ENCODE measurements at regions not wholly inside any gene's neighbourhood (a gene's known extent, or its start where the extent isn't known, plus 50 kb on each side); places are given as distances from the start of the nearest gene placed in this dataset.

GRCh38 chr2:156672556-156673332, 236.6 kb downstream of the GPD2 start:
- no peaks in the 10 kb centered on the region for H3K4me1 ChIP-seq (ENCODE audit: low read length)
- H4K20me1 ChIP-seq (ENCODE audit: insufficient read depth, low read length) = no peaks in the 10 kb centered on the region
- 0 out of 2 replicates have a peak, but pooled peaks cover 8% of the 10 kb centered on the region for H3K9me3 ChIP-seq (ENCODE audit: insufficient read depth, low read length)
- TF ChIP-seq EZH2phosphoT487 (IDR thresholded peaks at IDR 0.05; ENCODE audit: low read depth) (no peak), CTCF (IDR thresholded peaks at IDR 0.05; ENCODE audit: low read depth, low read length) (no peak)
- no peak overlapping the region for H3K4me3 ChIP-seq (ENCODE audit: low read length)
- no peak overlapping the region for H3K27ac ChIP-seq (ENCODE audit: low read length)
- H3K36me3 ChIP-seq (replicated peaks; ENCODE audit: low read depth, low read length) = no peaks in the 10 kb centered on the region
- H2AFZ ChIP-seq (ENCODE audit: low read depth, low read length) = no peak overlapping the region
- H3K79me2 ChIP-seq (ENCODE audit: low read length) = no peaks in the 10 kb centered on the region
- H3K4me2 ChIP-seq (ENCODE audit: low read length) = no peak overlapping the region
- H3K27me3 ChIP-seq (ENCODE audit: low read depth, low read length) = no peaks in the 10 kb centered on the region
- H3K9ac ChIP-seq (ENCODE audit: low read length) = no peak overlapping the region

GRCh38 chr2:156673333-156673615, 237.1 kb downstream of the GPD2 start:
- Histone ChIP-seq H3K36me3 (replicated peaks; ENCODE audit: low read depth, low read length) (no peaks in the 10 kb centered on the region), H3K27ac (ENCODE audit: low read length) (no peak overlapping the region), H3K79me2 (ENCODE audit: low read length) (no peaks in the 10 kb centered on the region), H3K9ac (ENCODE audit: low read length) (no peak overlapping the region), H4K20me1 (ENCODE audit: insufficient read depth, low read length) (no peaks in the 10 kb centered on the region), H3K4me3 (ENCODE audit: low read length) (no peak overlapping the region), H3K4me2 (ENCODE audit: low read length) (no peak overlapping the region), H2AFZ (ENCODE audit: low read depth, low read length) (no peak overlapping the region), H3K4me1 (ENCODE audit: low read length) (no peaks in the 10 kb centered on the region), H3K27me3 (ENCODE audit: low read depth, low read length) (no peaks in the 10 kb centered on the region), H3K9me3 (ENCODE audit: insufficient read depth, low read length) (0 out of 2 replicates have a peak, but pooled peaks cover 5% of the 10 kb centered on the region)
- no peak for TF ChIP-seq EZH2phosphoT487 (IDR thresholded peaks at IDR 0.05; ENCODE audit: low read depth)
- no peak for TF ChIP-seq CTCF (IDR thresholded peaks at IDR 0.05; ENCODE audit: low read depth, low read length)

GRCh38 chr2:156673981-156674380, 237.8 kb downstream of the GPD2 start:
- H3K4me3 ChIP-seq (ENCODE audit: low read length) = no peak overlapping the region
- no peak overlapping the region for H3K4me2 ChIP-seq (ENCODE audit: low read length)
- H2AFZ ChIP-seq (ENCODE audit: low read depth, low read length) = no peak overlapping the region
- no peak for TF ChIP-seq CTCF (IDR thresholded peaks at IDR 0.05; ENCODE audit: low read depth, low read length)
- TF ChIP-seq EZH2phosphoT487 (IDR thresholded peaks at IDR 0.05; ENCODE audit: low read depth) = no peak
- no peak overlapping the region for H3K9ac ChIP-seq (ENCODE audit: low read length)
- no peaks in the 10 kb centered on the region for H3K27me3 ChIP-seq (ENCODE audit: low read depth, low read length)
- H3K79me2 ChIP-seq (ENCODE audit: low read length) = no peaks in the 10 kb centered on the region
- no peaks in the 10 kb centered on the region for H3K9me3 ChIP-seq (ENCODE audit: insufficient read depth, low read length)
- no peak overlapping the region for H3K27ac ChIP-seq (ENCODE audit: low read length)
- H4K20me1 ChIP-seq (ENCODE audit: insufficient read depth, low read length) = no peaks in the 10 kb centered on the region
- no peaks in the 10 kb centered on the region for H3K4me1 ChIP-seq (ENCODE audit: low read length)
- no peaks in the 10 kb centered on the region for H3K36me3 ChIP-seq (replicated peaks; ENCODE audit: low read depth, low read length)

GRCh38 chr2:156675896-156676295, 239.7 kb downstream of the GPD2 start:
- no peaks in the 10 kb centered on the region for H4K20me1 ChIP-seq (ENCODE audit: insufficient read depth, low read length)
- H3K9me3 ChIP-seq (ENCODE audit: insufficient read depth, low read length) = no peaks in the 10 kb centered on the region
- no peak overlapping the region for H3K9ac ChIP-seq (ENCODE audit: low read length)
- no peak overlapping the region for H2AFZ ChIP-seq (ENCODE audit: low read depth, low read length)
- TF ChIP-seq CTCF (IDR thresholded peaks at IDR 0.05; ENCODE audit: low read depth, low read length) (no peak), EZH2phosphoT487 (IDR thresholded peaks at IDR 0.05; ENCODE audit: low read depth) (no peak)
- no peaks in the 10 kb centered on the region for H3K27me3 ChIP-seq (ENCODE audit: low read depth, low read length)
- no peak overlapping the region for H3K4me3 ChIP-seq (ENCODE audit: low read length)
- H3K27ac ChIP-seq (ENCODE audit: low read length) = no peak overlapping the region
- H3K4me2 ChIP-seq (ENCODE audit: low read length) = no peak overlapping the region
- no peaks in the 10 kb centered on the region for H3K4me1 ChIP-seq (ENCODE audit: low read length)
- no peaks in the 10 kb centered on the region for H3K36me3 ChIP-seq (replicated peaks; ENCODE audit: low read depth, low read length)
- no peaks in the 10 kb centered on the region for H3K79me2 ChIP-seq (ENCODE audit: low read length)
